H9 (cell line): ENCODE measurements at regions not wholly inside any gene's neighbourhood (a gene's known extent, or its start where the extent isn't known, plus 50 kb on each side); places are given as distances from the start of the nearest gene placed in this dataset.

Experiments
- DNase-seq: peaks from one replicate; pipeline ENCODE4 v3.0.0-alpha.2; 2017
- H2AFZ ChIP-seq: one replicate; pipeline ENCODE4 v1.6.1; 2013; ENCODE audit warnings: mild to moderate bottlenecking, low read length, control low read depth, moderate library complexity
- H2AK5ac ChIP-seq: 2 replicates; pipeline ENCODE4 v1.6.1; 2013; ENCODE audit warnings: low read length, control low read depth, mixed read lengths; ENCODE audit not compliant: insufficient read length
- H2BK120ac ChIP-seq: one replicate; pipeline ENCODE4 v1.6.1; 2013; ENCODE audit warnings: low read depth, mild to moderate bottlenecking, low read length, control low read depth, inconsistent platforms; ENCODE audit not compliant: poor library complexity, severe bottlenecking
- H2BK12ac ChIP-seq: 2 replicates; pipeline ENCODE4 v1.6.1; 2013; ENCODE audit warnings: low read length, control low read depth, mixed read lengths, low read depth; ENCODE audit not compliant: insufficient read length
- H2BK15ac ChIP-seq: 2 replicates; pipeline ENCODE4 v1.6.1; 2013; ENCODE audit warnings: low read depth, low read length, control low read depth
- H2BK20ac ChIP-seq: one replicate; pipeline ENCODE4 v1.6.1; 2013; ENCODE audit warnings: low read depth, mild to moderate bottlenecking, low read length, control low read depth, inconsistent platforms; ENCODE audit not compliant: poor library complexity, severe bottlenecking
- H2BK5ac ChIP-seq: 2 replicates; pipeline ENCODE4 v1.6.1; 2013; ENCODE audit warnings: low read length, control low read depth, mixed read lengths; ENCODE audit not compliant: insufficient read length
- H3K14ac ChIP-seq: 2 replicates; pipeline ENCODE4 v1.6.1; 2013; ENCODE audit warnings: low read length, control low read depth; ENCODE audit not compliant: insufficient read depth
- H3K18ac ChIP-seq: 2 replicates; pipeline ENCODE4 v1.6.1; 2013; ENCODE audit warnings: low read depth, mild to moderate bottlenecking, mixed read lengths, low read length, control low read depth; ENCODE audit not compliant: insufficient read length
- H3K23ac ChIP-seq: 2 replicates; pipeline ENCODE4 v1.6.1; 2013; ENCODE audit warnings: low read length, control low read depth, mixed read lengths, low read depth; ENCODE audit not compliant: insufficient read length
- H3K23me2 ChIP-seq: 2 replicates; pipeline ENCODE4 v1.6.1; 2013; ENCODE audit warnings: low read depth, mild to moderate bottlenecking, mixed read lengths, low read length, control low read depth; ENCODE audit not compliant: insufficient read length, poor library complexity, severe bottlenecking
- H3K27ac ChIP-seq: 2 replicates; pipeline ENCODE4 v1.5.1; 2013; ENCODE audit warnings: low read length, control low read depth, mixed read lengths, low read depth; ENCODE audit not compliant: insufficient read length
- H3K27me3 ChIP-seq: 2 replicates; pipeline ENCODE4 v1.6.1; 2013; ENCODE audit warnings: low read length, control low read depth, inconsistent platforms; ENCODE audit not compliant: insufficient read depth
- H3K4ac ChIP-seq: 2 replicates; pipeline ENCODE4 v1.6.1; 2013; ENCODE audit warnings: low read depth, mild to moderate bottlenecking, control low read depth, inconsistent platforms, low read length, moderate library complexity
- H3K4me1 ChIP-seq: 2 replicates; pipeline ENCODE4 v1.6.1; 2013; ENCODE audit warnings: low read length, control low read depth, inconsistent platforms; ENCODE audit not compliant: insufficient read depth
- H3K4me2 ChIP-seq: 2 replicates; pipeline ENCODE4 v1.6.1; 2013; ENCODE audit warnings: low read length, control low read depth, mixed read lengths; ENCODE audit not compliant: insufficient read length, insufficient read depth
- H3K56ac ChIP-seq: 2 replicates; pipeline ENCODE4 v1.6.1; 2013; ENCODE audit warnings: low read depth, mild to moderate bottlenecking, mixed read lengths, low read length, control low read depth; ENCODE audit not compliant: insufficient read length
- H3K79me1 ChIP-seq: 2 replicates; pipeline ENCODE4 v1.6.1; 2013; ENCODE audit warnings: low read depth, mild to moderate bottlenecking, moderate library complexity, low read length, control low read depth, inconsistent platforms; ENCODE audit not compliant: insufficient read depth, poor library complexity, severe bottlenecking
- H3K79me2 ChIP-seq: 2 replicates; pipeline ENCODE4 v1.6.1; 2013; ENCODE audit warnings: low read length, control low read depth, inconsistent platforms; ENCODE audit not compliant: insufficient read depth
- H3K9ac ChIP-seq: 2 replicates; pipeline ENCODE4 v1.6.1; 2013; ENCODE audit warnings: low read length, control low read depth, mixed read lengths; ENCODE audit not compliant: insufficient read length; ENCODE audit errors: extremely low read depth
- H3K9me3 ChIP-seq: one replicate; pipeline ENCODE4 v1.6.1; 2013; ENCODE audit warnings: low read depth, low read length, inconsistent platforms; ENCODE audit not compliant: control insufficient read depth
- H3T11ph ChIP-seq: one replicate; pipeline ENCODE4 v1.6.1; 2013; ENCODE audit warnings: mild to moderate bottlenecking, low read length, control low read depth, inconsistent platforms
- H4K20me1 ChIP-seq: one replicate; pipeline ENCODE4 v1.6.1; 2013; ENCODE audit not compliant: control insufficient read depth, insufficient read length, insufficient read depth
- H4K5ac ChIP-seq: 2 replicates; pipeline ENCODE4 v1.6.1; 2013; ENCODE audit warnings: low read depth, mild to moderate bottlenecking, mixed read lengths, low read length, control low read depth; ENCODE audit not compliant: insufficient read length
- H4K8ac ChIP-seq: replicated peaks from 2 replicates; pipeline ENCODE4 v1.6.1; 2013; ENCODE audit warnings: low read length, control low read depth, mixed read lengths, low read depth; ENCODE audit not compliant: insufficient read length
- H4K91ac ChIP-seq: 2 replicates; pipeline ENCODE4 v1.6.1; 2013; ENCODE audit warnings: low read depth, mild to moderate bottlenecking, moderate library complexity, mixed read lengths, low read length, control low read depth; ENCODE audit not compliant: insufficient read length
- H3K27ac Mint-ChIP-seq, 3 experiments: 2 replicates in 2 of 3; 3 replicates in 1 of 3; pipeline ENCODE4 v1.8.0; 2020 to 2021; ENCODE audit warnings: mixed read lengths in 3 of 3, mild to moderate bottlenecking in 1 of 3, moderate library complexity in 1 of 3
- H3K27me3 Mint-ChIP-seq: 2 replicates; pipeline ENCODE4 v1.8.0; 2021; ENCODE audit warnings: low read depth, mild to moderate bottlenecking, moderate library complexity, mixed read lengths
- H3K36me3 Mint-ChIP-seq, 3 experiments: 2 replicates in 2 of 3; 3 replicates in 1 of 3; pipeline ENCODE4 v1.8.0; 2020 to 2021; ENCODE audit warnings: low read depth in 3 of 3, mixed read lengths in 3 of 3; ENCODE audit not compliant: insufficient read depth in 1 of 3
- H3K4me1 Mint-ChIP-seq, 2 experiments: 2 replicates each; pipeline ENCODE4 v1.8.0; 2020; ENCODE audit warnings: mixed read lengths in 2 of 2
- H3K4me3 Mint-ChIP-seq, 2 experiments: 2 replicates in 1 of 2; 3 replicates in 1 of 2; pipeline ENCODE4 v1.8.0; 2020 to 2021; ENCODE audit warnings: mild to moderate bottlenecking in 2 of 2, mixed read lengths in 2 of 2, moderate library complexity in 1 of 2
- H3K9me3 Mint-ChIP-seq, 2 experiments: 2 replicates in 1 of 2; 3 replicates in 1 of 2; pipeline ENCODE4 v1.8.0; 2020; ENCODE audit warnings: mild to moderate bottlenecking in 2 of 2, mixed read lengths in 2 of 2, moderate library complexity in 1 of 2
- CTCF ChIP-seq: fragments of 200-600 bp; sonication (generic); conservative IDR thresholded peaks from 3 replicates; pipeline ENCODE4 v1.8.0; 2021; ENCODE audit warnings: antibody characterized with exemption, mild to moderate bottlenecking
- WGBS: extraction: QIAGEN DNeasy Blood & Tissue Kit; methylation state at CpG from one replicate; pipeline ENCODE4 v1.1.7; 2013; ENCODE audit warnings: missing lambda C conversion rate, low lambda C conversion rate, mixed read lengths; ENCODE audit not compliant: insufficient read length; ENCODE audit errors: extremely low coverage; 5-methylcytosine and 5-hydroxymethylcytosine counted together

GRCh38 chr6:135633573-135633972, 136.0 kb upstream of the AHI1 start:
- no peaks in the 10 kb centered on the region for H4K20me1 ChIP-seq
- no peaks in the 10 kb centered on the region for H3K9me3 ChIP-seq
- no peak overlapping the region for H4K91ac ChIP-seq
- WGBS = no CpG with 5 or more reads among the region's 2 CpGs
- H3K23me2 ChIP-seq = no peaks in the 10 kb centered on the region
- no peak overlapping the region for H4K5ac ChIP-seq
- H3K27me3 ChIP-seq = no peaks in the 10 kb centered on the region
- H3K18ac ChIP-seq = no peak overlapping the region
- Mint-ChIP-seq H3K36me3 (no peaks in the 10 kb centered on the region), H3K9me3 (no peaks in the 10 kb centered on the region), H3K4me3 (no peak overlapping the region), H3K27me3 (no peaks in the 10 kb centered on the region), H3K4me1 (peaks cover 5 to 6% of the 10 kb centered on the region in 2 experiments; a peak in 3 of 4 replicates), H3K27ac (no peak overlapping the region)
- H3K4me2 ChIP-seq = no peak overlapping the region
- no peak overlapping the region for H3K27ac ChIP-seq
- no peak overlapping the region for H3K4ac ChIP-seq
- H3K23ac ChIP-seq = no peak overlapping the region
- no peak for DNase-seq
- H2BK20ac ChIP-seq = no peak overlapping the region
- no peak overlapping the region for H3K56ac ChIP-seq
- H2BK12ac ChIP-seq = no peak overlapping the region
- H2BK15ac ChIP-seq = no peak overlapping the region
- H2BK120ac ChIP-seq = no peak overlapping the region
- H3K79me1 ChIP-seq = no peaks in the 10 kb centered on the region
- no peak overlapping the region for H2BK5ac ChIP-seq
- H3K79me2 ChIP-seq = no peaks in the 10 kb centered on the region
- no peak for TF ChIP-seq CTCF
- no peaks in the 10 kb centered on the region for H3K4me1 ChIP-seq
- no peak overlapping the region for H3K14ac ChIP-seq
- H4K8ac ChIP-seq = no peak overlapping the region
- no peak overlapping the region for H3K9ac ChIP-seq
- H2AK5ac ChIP-seq = no peak overlapping the region
- no peak overlapping the region for H2AFZ ChIP-seq
- no peak overlapping the region for H3T11ph ChIP-seq
